ENCODE measurements at regions not wholly inside any gene's neighbourhood (a gene's known extent, or its start where the extent isn't known, plus 50 kb on each side); places are given as distances from the start of the nearest gene placed in this dataset.

DNA sequence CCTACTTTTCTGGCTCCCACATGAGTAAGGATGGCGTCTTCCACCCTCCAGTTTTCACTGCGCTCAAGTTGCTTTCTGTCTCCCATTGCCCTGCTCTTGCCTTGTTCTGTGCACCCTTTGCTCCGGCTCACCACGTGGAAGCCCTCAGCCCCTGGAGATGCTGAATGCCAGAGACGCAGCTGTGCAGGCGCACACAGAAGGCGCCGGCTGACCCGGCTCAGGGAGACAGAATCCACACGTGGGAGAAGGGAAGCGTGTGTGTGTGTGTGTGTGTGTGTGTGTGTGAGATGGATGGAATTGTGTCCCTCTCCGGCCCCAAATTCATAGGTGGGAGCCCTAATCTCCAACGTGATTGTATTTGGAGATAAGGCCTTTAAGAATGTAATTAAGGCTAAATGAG is 118.2 kb upstream of the ERRFI1 start:
- H3K27ac ChIP-seq (ENCODE audit: low read length, poor library complexity, severe bottlenecking) = no peak overlapping the region
- H2AK5ac ChIP-seq (ENCODE audit: low read length, severe bottlenecking) = no peak overlapping the region
- no peak overlapping the region for H3K14ac ChIP-seq (ENCODE audit: low read length in 2 of 2)
- H3K18ac ChIP-seq (ENCODE audit: low read depth in 1 of 2, low read length in 2 of 2) = no peak overlapping the region
- peak overlapping the region in 1 of 2 experiments; percentile 3 for H3K4ac ChIP-seq (ENCODE audit: low read depth in 1 of 2, low read length in 2 of 2)
- H2BK15ac ChIP-seq (ENCODE audit: low read depth, poor library complexity, severe bottlenecking) = no peak overlapping the region
- no peaks in the 10 kb centered on the region for H3K79me1 ChIP-seq (replicated peaks; ENCODE audit: low read length, poor library complexity, severe bottlenecking)
- peaks cover 9% of the 10 kb centered on the region for H3K4me1 ChIP-seq (ENCODE audit: control insufficient read depth, insufficient read depth, low read depth, low read length)
- whole genome bisulfite sequencing = 90% methylated on average over 13 of the region's 13 CpGs
- H3K4me3 ChIP-seq (ENCODE audit: insufficient read depth in 1 of 2, low read depth in 1 of 2, low read length in 2 of 2) = no peak overlapping the region
- no peaks in the 10 kb centered on the region for H3K27me3 ChIP-seq (ENCODE audit: control insufficient read depth in 1 of 2, insufficient read depth in 1 of 2, low read length in 2 of 2)
- no peak overlapping the region for H2BK5ac ChIP-seq (ENCODE audit: low read depth, low read length, poor library complexity, severe bottlenecking)
- peak overlapping the region; percentile 2 to 46 for H2BK12ac ChIP-seq (ENCODE audit: low read length in 2 of 2)
- DNase-seq = no peak
- H3K4me2 ChIP-seq (ENCODE audit: low read length, poor library complexity, severe bottlenecking) = no peak overlapping the region
- no peak overlapping the region for H2BK120ac ChIP-seq (ENCODE audit: low read depth, low read length)
- H3K9me3 ChIP-seq (ENCODE audit: control insufficient read depth, low read length) = no peaks in the 10 kb centered on the region
- no peak overlapping the region for H3K9ac ChIP-seq (ENCODE audit: low read length)
- no peak overlapping the region for H2AFZ ChIP-seq (ENCODE audit: low read depth, low read length)
- H3K23ac ChIP-seq (ENCODE audit: low read length in 2 of 2) = no peak overlapping the region
- H4K8ac ChIP-seq (ENCODE audit: low read length) = peak overlapping the region; percentile 9
- peak overlapping the region; percentile 12 for H4K91ac ChIP-seq (ENCODE audit: low read length)
- H3K36me3 ChIP-seq (ENCODE audit: control insufficient read depth in 1 of 2, insufficient read depth in 2 of 2, low read depth in 1 of 2, low read length in 2 of 2) = no peaks in the 10 kb centered on the region

DNA sequence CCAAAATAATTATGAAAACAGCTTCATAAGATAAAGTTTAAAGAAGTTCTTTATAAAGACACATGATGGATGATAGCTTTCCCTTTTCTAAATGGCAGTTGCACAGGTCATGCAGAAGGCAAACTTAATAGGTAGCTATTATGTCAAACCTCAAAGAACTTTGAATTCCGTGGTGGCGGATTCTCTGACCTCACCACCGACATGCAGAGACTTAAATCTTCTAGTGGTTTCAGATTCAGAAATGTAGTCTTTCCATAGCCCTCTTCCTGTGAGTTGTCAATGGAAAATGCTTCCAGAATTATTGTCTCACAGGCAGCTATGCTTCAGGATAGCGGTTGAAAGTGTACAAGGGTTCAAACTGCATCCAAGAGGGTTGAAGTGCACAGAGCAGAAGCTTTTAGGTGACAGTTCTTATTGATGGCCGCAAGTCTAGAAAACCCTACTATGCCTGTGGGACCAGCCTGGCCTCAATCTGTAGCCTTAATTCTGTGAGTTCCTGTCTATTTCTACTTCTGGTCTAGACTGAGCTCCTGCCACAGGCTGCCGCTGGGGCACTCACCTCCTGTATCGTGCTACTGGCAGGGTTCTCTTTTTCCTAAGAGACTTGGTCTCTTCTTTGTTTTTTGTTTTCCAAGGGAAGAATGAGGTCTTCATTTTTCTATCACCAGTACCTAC is 117.0 kb upstream of the ERRFI1 start:
- Histone ChIP-seq H3K4me3 (ENCODE audit: insufficient read depth in 1 of 2, low read depth in 1 of 2, low read length in 2 of 2) (no peak overlapping the region), H2AFZ (ENCODE audit: low read depth, low read length) (no peak overlapping the region), H3K27ac (ENCODE audit: low read length, poor library complexity, severe bottlenecking) (peak overlapping the region; percentile 19), H3K4me1 (ENCODE audit: control insufficient read depth, insufficient read depth, low read depth, low read length) (peaks cover 14% of the 10 kb centered on the region), H2AK5ac (ENCODE audit: low read length, severe bottlenecking) (peak overlapping the region; percentile 50), H3K4me2 (ENCODE audit: low read length, poor library complexity, severe bottlenecking) (no peak overlapping the region), H3K36me3 (ENCODE audit: control insufficient read depth in 1 of 2, insufficient read depth in 2 of 2, low read depth in 1 of 2, low read length in 2 of 2) (no peaks in the 10 kb centered on the region), H2BK120ac (ENCODE audit: low read depth, low read length) (peak overlapping the region; percentile 74), H4K91ac (ENCODE audit: low read length) (no peak overlapping the region), H2BK5ac (ENCODE audit: low read depth, low read length, poor library complexity, severe bottlenecking) (no peak overlapping the region), H3K9me3 (ENCODE audit: control insufficient read depth, low read length) (no peaks in the 10 kb centered on the region), H3K9ac (ENCODE audit: low read length) (no peak overlapping the region), H2BK15ac (ENCODE audit: low read depth, poor library complexity, severe bottlenecking) (no peak overlapping the region), H3K18ac (ENCODE audit: low read depth in 1 of 2, low read length in 2 of 2) (peak overlapping the region in 1 of 2 experiments; percentile 48), H3K79me1 (replicated peaks; ENCODE audit: low read length, poor library complexity, severe bottlenecking) (no peaks in the 10 kb centered on the region), H3K4ac (ENCODE audit: low read depth in 1 of 2, low read length in 2 of 2) (peak overlapping the region in 1 of 2 experiments; percentile 50), H4K8ac (ENCODE audit: low read length) (peak overlapping the region; percentile 20), H3K27me3 (ENCODE audit: control insufficient read depth in 1 of 2, insufficient read depth in 1 of 2, low read length in 2 of 2) (no peaks in the 10 kb centered on the region), H2BK12ac (ENCODE audit: low read length in 2 of 2) (peak overlapping the region; percentile 43 to 85), H3K23ac (ENCODE audit: low read length in 2 of 2) (peak overlapping the region in 1 of 2 experiments; percentile 61), H3K14ac (ENCODE audit: low read length in 2 of 2) (no peak overlapping the region)
- peak; percentile 84 for DNase-seq
- 36% methylated on average over 5 of the region's 7 CpGs for WGBS

DNA sequence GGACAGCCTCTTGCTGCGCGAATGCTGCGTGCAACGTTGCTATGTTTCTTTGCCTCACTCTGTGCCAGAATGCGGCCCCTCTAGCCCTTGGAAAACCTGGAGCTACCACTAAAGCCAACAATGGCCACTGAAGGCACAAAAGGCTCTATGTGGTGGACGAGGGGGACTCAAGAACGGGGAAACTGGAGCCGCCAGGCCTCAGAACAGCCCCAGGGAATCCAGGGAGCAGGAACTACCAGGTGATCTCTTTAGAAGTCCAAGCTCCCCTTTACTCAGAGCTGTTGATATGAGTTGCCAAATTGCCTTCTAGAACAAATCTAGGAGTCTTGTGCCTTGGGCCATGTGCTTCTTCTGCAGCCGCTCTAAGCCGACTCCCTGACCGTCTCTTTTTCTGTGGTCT is 113.8 kb upstream of the ERRFI1 start:
- Histone ChIP-seq H3K27me3 (ENCODE audit: control insufficient read depth in 1 of 2, insufficient read depth in 1 of 2, low read length in 2 of 2) (no peaks in the 10 kb centered on the region), H3K14ac (ENCODE audit: low read length in 2 of 2) (no peak overlapping the region), H3K9me3 (ENCODE audit: control insufficient read depth, low read length) (no peaks in the 10 kb centered on the region), H2BK15ac (ENCODE audit: low read depth, poor library complexity, severe bottlenecking) (peak overlapping the region; percentile 94), H4K91ac (ENCODE audit: low read length) (peak overlapping the region; percentile 19), H3K4me2 (ENCODE audit: low read length, poor library complexity, severe bottlenecking) (no peak overlapping the region), H3K23ac (ENCODE audit: low read length in 2 of 2) (peak overlapping the region in 1 of 2 experiments; percentile 23), H2BK12ac (ENCODE audit: low read length in 2 of 2) (peak overlapping the region; percentile 82 to 91), H3K36me3 (ENCODE audit: control insufficient read depth in 1 of 2, insufficient read depth in 2 of 2, low read depth in 1 of 2, low read length in 2 of 2) (no peaks in the 10 kb centered on the region), H3K79me1 (replicated peaks; ENCODE audit: low read length, poor library complexity, severe bottlenecking) (no peaks in the 10 kb centered on the region), H2AK5ac (ENCODE audit: low read length, severe bottlenecking) (peak overlapping the region; percentile 61), H2BK5ac (ENCODE audit: low read depth, low read length, poor library complexity, severe bottlenecking) (no peak overlapping the region), H4K8ac (ENCODE audit: low read length) (no peak overlapping the region), H3K18ac (ENCODE audit: low read depth in 1 of 2, low read length in 2 of 2) (peak overlapping the region; percentile 37 to 82), H3K4me1 (ENCODE audit: control insufficient read depth, insufficient read depth, low read depth, low read length) (peaks cover 14% of the 10 kb centered on the region), H2AFZ (ENCODE audit: low read depth, low read length) (no peak overlapping the region), H2BK120ac (ENCODE audit: low read depth, low read length) (no peak overlapping the region), H3K27ac (ENCODE audit: low read length, poor library complexity, severe bottlenecking) (no peak overlapping the region), H3K4me3 (ENCODE audit: insufficient read depth in 1 of 2, low read depth in 1 of 2, low read length in 2 of 2) (no peak overlapping the region), H3K9ac (ENCODE audit: low read length) (no peak overlapping the region), H3K4ac (ENCODE audit: low read depth in 1 of 2, low read length in 2 of 2) (peak overlapping the region; percentile 40 to 49)
- DNase-seq = no peak
- 97% methylated on average over 11 of the region's 11 CpGs for WGBS

DNA sequence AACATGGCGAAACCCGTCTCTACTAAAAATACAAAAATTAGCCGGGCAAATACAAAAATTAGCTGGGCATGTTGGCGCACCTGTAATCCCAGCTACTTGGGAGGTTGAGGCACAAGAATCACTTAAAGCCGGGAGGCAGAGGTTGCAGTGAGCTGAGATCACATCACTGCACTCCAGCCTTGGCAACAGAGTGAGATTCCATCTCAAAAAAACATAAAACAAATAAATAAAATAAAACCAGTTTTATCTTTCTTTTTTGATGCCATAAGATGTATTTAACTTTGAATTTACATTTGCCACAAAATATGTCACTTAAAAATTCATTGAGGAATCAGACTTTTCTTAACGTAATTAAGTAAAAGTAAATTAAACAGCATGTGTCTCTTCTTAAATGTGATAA is 113.3 kb upstream of the ERRFI1 start:
- Histone ChIP-seq H3K79me1 (replicated peaks; ENCODE audit: low read length, poor library complexity, severe bottlenecking) (no peaks in the 10 kb centered on the region), H2BK120ac (ENCODE audit: low read depth, low read length) (no peak overlapping the region), H3K4me3 (ENCODE audit: insufficient read depth in 1 of 2, low read depth in 1 of 2, low read length in 2 of 2) (no peak overlapping the region), H3K9me3 (ENCODE audit: control insufficient read depth, low read length) (no peaks in the 10 kb centered on the region), H4K91ac (ENCODE audit: low read length) (no peak overlapping the region), H4K8ac (ENCODE audit: low read length) (no peak overlapping the region), H2BK15ac (ENCODE audit: low read depth, poor library complexity, severe bottlenecking) (no peak overlapping the region), H2AK5ac (ENCODE audit: low read length, severe bottlenecking) (no peak overlapping the region), H2AFZ (ENCODE audit: low read depth, low read length) (no peak overlapping the region), H3K4me1 (ENCODE audit: control insufficient read depth, insufficient read depth, low read depth, low read length) (peaks cover 18% of the 10 kb centered on the region), H3K27me3 (ENCODE audit: control insufficient read depth in 1 of 2, insufficient read depth in 1 of 2, low read length in 2 of 2) (no peaks in the 10 kb centered on the region), H2BK5ac (ENCODE audit: low read depth, low read length, poor library complexity, severe bottlenecking) (no peak overlapping the region), H3K18ac (ENCODE audit: low read depth in 1 of 2, low read length in 2 of 2) (no peak overlapping the region), H3K4me2 (ENCODE audit: low read length, poor library complexity, severe bottlenecking) (no peak overlapping the region), H3K27ac (ENCODE audit: low read length, poor library complexity, severe bottlenecking) (no peak overlapping the region), H2BK12ac (ENCODE audit: low read length in 2 of 2) (no peak overlapping the region), H3K23ac (ENCODE audit: low read length in 2 of 2) (no peak overlapping the region), H3K4ac (ENCODE audit: low read depth in 1 of 2, low read length in 2 of 2) (no peak overlapping the region), H3K36me3 (ENCODE audit: control insufficient read depth in 1 of 2, insufficient read depth in 2 of 2, low read depth in 1 of 2, low read length in 2 of 2) (no peaks in the 10 kb centered on the region), H3K14ac (ENCODE audit: low read length in 2 of 2) (no peak overlapping the region), H3K9ac (ENCODE audit: low read length) (no peak overlapping the region)
- 97% methylated on average over 5 of the region's 6 CpGs for WGBS
- no peak for DNase-seq

Measured in mesenchymal stem cell (in vitro differentiated cells and primary cell).